Right atrium auricular region (tissue), 2 donors: ENCODE measurements at regions not wholly inside any gene's neighbourhood (a gene's known extent, or its start where the extent isn't known, plus 50 kb on each side); places are given as distances from the start of the nearest gene placed in this dataset.

ENCODE experiments used
- DNase-seq: peaks from one replicate; pipeline ENCODE4 v3.0.0-alpha.2; 2019; ENCODE audit warnings: low spot score
- H3K27ac ChIP-seq, 2 donors: fragments of 200-600 bp; sonication (generic); 1 replicate in 1 of 2; 2 replicates in 1 of 2; pipeline ENCODE4 v1.5.1; 2016 to 2019
- H3K27me3 ChIP-seq, 2 donors: fragments of 200-600 bp; sonication (generic); one replicate each; pipeline versions ENCODE4 v1.5.1 to v1.6.0; 2017 to 2019
- H3K36me3 ChIP-seq: fragments of 200-600 bp; sonication (generic); one replicate; pipeline ENCODE4 v1.5.1; 2016
- H3K4me1 ChIP-seq, 2 donors: fragments of 200-600 bp; sonication (generic); one replicate each; pipeline versions ENCODE4 v1.5.1 to v1.6.0; 2017 to 2019
- H3K4me3 ChIP-seq, 2 donors: fragments of 200-600 bp; sonication (generic); 1 replicate in 1 of 2; 2 replicates in 1 of 2; pipeline ENCODE4 v1.5.1; 2017 to 2019; ENCODE audit warnings: mild to moderate bottlenecking in 1 of 2, moderate library complexity in 1 of 2
- H3K9me3 ChIP-seq, 2 donors: fragments of 200-600 bp; sonication (generic); one replicate each; pipeline ENCODE4 v1.5.1; 2019
- TF ChIP-seq, protein P1 (sequence below), 2 donors: fragments of 200-600 bp; sonication (generic); IDR thresholded peaks; one replicate each; pipeline ENCODE4 v1.5.1; 2019; ENCODE audit warnings: antibody characterized with exemption in 2 of 2

- no peak overlapping the region for H3K4me3 ChIP-seq
- no peaks in the 10 kb centered on the region for H3K9me3 ChIP-seq
- no peaks in the 10 kb centered on the region for H3K36me3 ChIP-seq
- no peak for DNase-seq
- TF ChIP-seq, protein P1, sequence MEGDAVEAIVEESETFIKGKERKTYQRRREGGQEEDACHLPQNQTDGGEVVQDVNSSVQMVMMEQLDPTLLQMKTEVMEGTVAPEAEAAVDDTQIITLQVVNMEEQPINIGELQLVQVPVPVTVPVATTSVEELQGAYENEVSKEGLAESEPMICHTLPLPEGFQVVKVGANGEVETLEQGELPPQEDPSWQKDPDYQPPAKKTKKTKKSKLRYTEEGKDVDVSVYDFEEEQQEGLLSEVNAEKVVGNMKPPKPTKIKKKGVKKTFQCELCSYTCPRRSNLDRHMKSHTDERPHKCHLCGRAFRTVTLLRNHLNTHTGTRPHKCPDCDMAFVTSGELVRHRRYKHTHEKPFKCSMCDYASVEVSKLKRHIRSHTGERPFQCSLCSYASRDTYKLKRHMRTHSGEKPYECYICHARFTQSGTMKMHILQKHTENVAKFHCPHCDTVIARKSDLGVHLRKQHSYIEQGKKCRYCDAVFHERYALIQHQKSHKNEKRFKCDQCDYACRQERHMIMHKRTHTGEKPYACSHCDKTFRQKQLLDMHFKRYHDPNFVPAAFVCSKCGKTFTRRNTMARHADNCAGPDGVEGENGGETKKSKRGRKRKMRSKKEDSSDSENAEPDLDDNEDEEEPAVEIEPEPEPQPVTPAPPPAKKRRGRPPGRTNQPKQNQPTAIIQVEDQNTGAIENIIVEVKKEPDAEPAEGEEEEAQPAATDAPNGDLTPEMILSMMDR (IDR thresholded peaks at IDR 0.05) = no peak
- peaks cover 0 to 5% of the 10 kb centered on the region in 2 donors for H3K4me1 ChIP-seq
- no peaks in the 10 kb centered on the region for H3K27me3 ChIP-seq
- H3K27ac ChIP-seq = no peak overlapping the region
Measured at GRCh38 chr6:138657065-138657425, 116.5 kb upstream of the CCDC28A start.

- no peak for DNase-seq
- Histone ChIP-seq H3K9me3 (no peaks in the 10 kb centered on the region), H3K4me3 (no peak overlapping the region), H3K27me3 (no peaks in the 10 kb centered on the region), H3K27ac (no peak overlapping the region), H3K4me1 (no peaks in the 10 kb centered on the region), H3K36me3 (no peaks in the 10 kb centered on the region)
- TF ChIP-seq, protein P1 (IDR thresholded peaks at IDR 0.05) = no peak
Measured at GRCh38 chr6:138659998-138660397, 113.6 kb upstream of the CCDC28A start.

DNA sequence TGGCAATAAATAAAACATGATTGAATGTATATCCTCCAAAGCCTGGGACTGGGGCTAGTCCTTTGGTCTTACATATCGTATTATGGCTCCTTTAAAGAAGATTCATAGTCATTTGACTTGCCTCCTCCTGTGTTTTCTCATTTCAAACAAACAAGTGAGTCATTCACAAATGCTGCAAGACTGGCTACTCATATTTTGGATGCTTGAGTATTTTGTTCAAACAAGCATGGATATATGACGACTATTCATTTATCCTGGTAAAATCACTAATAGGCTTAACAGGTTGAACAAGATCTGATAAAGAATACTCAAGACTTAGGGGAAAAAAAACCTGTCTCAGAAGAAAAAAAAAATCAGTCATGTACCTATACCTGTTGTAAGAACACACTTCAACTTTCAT, 111.1 kb upstream of the CCDC28A start:
- H3K27ac ChIP-seq = no peak overlapping the region
- TF ChIP-seq, protein P1 (IDR thresholded peaks at IDR 0.05) = no peak
- H3K9me3 ChIP-seq = no peaks in the 10 kb centered on the region
- H3K27me3 ChIP-seq = no peaks in the 10 kb centered on the region
- no peak overlapping the region for H3K4me3 ChIP-seq
- no peaks in the 10 kb centered on the region for H3K4me1 ChIP-seq
- DNase-seq = no peak
- no peaks in the 10 kb centered on the region for H3K36me3 ChIP-seq

GRCh38 chr6:138663892-138664291, 109.7 kb upstream of the CCDC28A start:
- no peak overlapping the region for H3K27ac ChIP-seq
- no peak for DNase-seq
- H3K36me3 ChIP-seq = no peaks in the 10 kb centered on the region

GRCh38 chr6:138664745-138665144, 108.8 kb upstream of the CCDC28A start:
- Histone ChIP-seq H3K4me1 (no peaks in the 10 kb centered on the region), H3K36me3 (no peaks in the 10 kb centered on the region), H3K27me3 (no peaks in the 10 kb centered on the region), H3K4me3 (no peak overlapping the region), H3K9me3 (no peaks in the 10 kb centered on the region), H3K27ac (no peak overlapping the region)
- DNase-seq = no peak
- TF ChIP-seq, protein P1 (IDR thresholded peaks at IDR 0.05) = no peak

More at GRCh38 chr6:138663892-138664291, 109.7 kb upstream of the CCDC28A start:
- TF ChIP-seq, protein P1 (IDR thresholded peaks at IDR 0.05) = no peak
- Histone ChIP-seq H3K4me1 (no peaks in the 10 kb centered on the region), H3K9me3 (no peaks in the 10 kb centered on the region), H3K4me3 (no peak overlapping the region), H3K27me3 (no peaks in the 10 kb centered on the region)

DNA sequence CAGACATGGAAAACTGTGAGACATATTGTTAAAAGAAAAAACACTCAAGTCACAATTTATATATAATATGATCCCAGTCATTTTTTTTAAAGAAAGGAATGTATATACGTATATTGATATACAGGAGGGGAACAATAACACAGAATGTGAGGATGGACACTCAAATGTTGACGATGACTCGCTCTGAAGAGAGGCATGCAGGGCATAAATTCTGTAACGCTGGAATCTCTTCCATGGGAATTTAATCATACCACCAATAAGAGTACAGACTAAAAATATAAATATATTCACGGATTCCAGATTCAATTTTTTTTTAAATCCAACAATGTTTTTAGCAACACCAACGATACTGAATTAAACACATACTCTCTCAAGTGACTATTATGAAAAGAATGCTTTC, 106.9 kb upstream of the CCDC28A start:
- TF ChIP-seq, protein P1 (IDR thresholded peaks at IDR 0.05) = no peak
- Histone ChIP-seq H3K27me3 (no peaks in the 10 kb centered on the region), H3K9me3 (no peaks in the 10 kb centered on the region), H3K4me1 (no peaks in the 10 kb centered on the region), H3K4me3 (no peak overlapping the region), H3K36me3 (no peaks in the 10 kb centered on the region), H3K27ac (no peak overlapping the region)
- no peak for DNase-seq
